GM12865 (cell line): ENCODE measurements at regions not wholly inside any gene's neighbourhood (a gene's known extent, or its start where the extent isn't known, plus 50 kb on each side); places are given as distances from the start of the nearest gene placed in this dataset.

Source experiments
- DNase-seq: peaks from one replicate; pipeline ENCODE4 v3.0.0; 2010; ENCODE audit warnings: low read depth
- H3K4me3 ChIP-seq: 2 replicates; pipeline ENCODE4 v1.5.1; 2011; ENCODE audit warnings: mild to moderate bottlenecking, low read depth, low read length, control low read depth
- CTCF ChIP-seq: IDR thresholded peaks from 2 replicates; pipeline ENCODE4 v1.5.1; 2011; ENCODE audit warnings: low read length, control low read depth, low read depth, inconsistent platforms; ENCODE audit not compliant: insufficient read depth; ENCODE audit errors: missing control alignments

GRCh38 chr4:128354205-128354821 lies 66.7 kb upstream of the PGRMC2 start:
- no peak overlapping the region for H3K4me3 ChIP-seq
- no peak for DNase-seq
- no peak for TF ChIP-seq CTCF

DNA sequence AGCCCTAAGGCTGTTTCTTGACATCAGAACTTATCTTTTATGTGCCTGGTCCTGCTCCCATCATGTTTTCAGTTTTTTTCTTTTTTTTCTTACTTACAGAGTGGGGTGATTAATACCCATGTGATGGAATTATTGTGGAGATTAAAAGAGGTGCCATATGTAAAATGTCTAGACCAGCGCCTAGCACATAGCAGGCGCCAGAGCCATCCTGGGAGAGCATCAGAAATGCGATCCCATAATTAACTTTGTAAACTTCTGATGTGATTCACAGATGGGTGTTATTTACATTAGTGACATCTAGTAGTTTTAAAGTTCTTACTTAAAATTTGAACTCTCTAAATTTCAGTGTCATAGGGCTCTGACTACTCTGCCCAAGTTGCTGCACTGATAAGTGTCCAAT lies 66.2 kb upstream of the PGRMC2 start:
- no peak for DNase-seq
- H3K4me3 ChIP-seq, result no peak overlapping the region
- TF ChIP-seq CTCF, result no peak

DNA sequence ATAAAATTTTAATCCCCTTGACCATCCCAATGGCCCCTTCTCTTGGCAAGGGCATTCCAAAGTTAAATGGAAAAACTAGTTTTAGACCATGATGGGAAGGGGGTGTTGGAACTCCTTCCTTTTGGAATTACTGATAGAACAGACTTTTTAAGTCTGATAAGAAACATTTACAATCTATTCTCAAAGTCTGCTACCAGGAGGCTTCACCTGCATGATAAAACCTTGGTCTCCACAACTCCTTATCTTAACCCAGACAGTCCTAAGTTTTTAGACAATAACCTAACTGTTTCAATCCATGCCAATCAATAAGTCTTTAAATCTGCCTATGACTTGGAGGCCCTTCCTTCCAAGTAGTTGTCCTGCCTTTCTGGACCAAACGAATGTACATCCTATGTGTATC lies 63.9 kb upstream of the PGRMC2 start:
- no peak overlapping the region for H3K4me3 ChIP-seq
- no peak for TF ChIP-seq CTCF
- no peak for DNase-seq

GRCh38 chr4:128350449-128351045 lies 62.9 kb upstream of the PGRMC2 start:
- no peak for DNase-seq
- H3K4me3 ChIP-seq, result no peak overlapping the region
- TF ChIP-seq CTCF, result no peak

- no peak for DNase-seq
- TF ChIP-seq CTCF, result no peak
- H3K4me3 ChIP-seq, result no peak overlapping the region
Observed at GRCh38 chr4:128349921-128350320, 62.3 kb upstream of the PGRMC2 start.

- H3K4me3 ChIP-seq, result no peak overlapping the region
- TF ChIP-seq CTCF, result no peak
- DNase-seq, result no peak
Observed at GRCh38 chr4:128347930-128348660, 60.5 kb upstream of the PGRMC2 start.
